GM19395 (cell line): ENCODE measurements at regions not wholly inside any gene's neighbourhood (a gene's known extent, or its start where the extent isn't known, plus 50 kb on each side); places are given as distances from the start of the nearest gene placed in this dataset.

Source experiments
- ATAC-seq: cut with Tn5 transposase; IDR thresholded peaks from one replicate; pipeline ENCODE4 v1.9.1; 2021; ENCODE audit warnings: mild to moderate bottlenecking, moderate library complexity; ENCODE audit not compliant: unreplicated experiment

DNA sequence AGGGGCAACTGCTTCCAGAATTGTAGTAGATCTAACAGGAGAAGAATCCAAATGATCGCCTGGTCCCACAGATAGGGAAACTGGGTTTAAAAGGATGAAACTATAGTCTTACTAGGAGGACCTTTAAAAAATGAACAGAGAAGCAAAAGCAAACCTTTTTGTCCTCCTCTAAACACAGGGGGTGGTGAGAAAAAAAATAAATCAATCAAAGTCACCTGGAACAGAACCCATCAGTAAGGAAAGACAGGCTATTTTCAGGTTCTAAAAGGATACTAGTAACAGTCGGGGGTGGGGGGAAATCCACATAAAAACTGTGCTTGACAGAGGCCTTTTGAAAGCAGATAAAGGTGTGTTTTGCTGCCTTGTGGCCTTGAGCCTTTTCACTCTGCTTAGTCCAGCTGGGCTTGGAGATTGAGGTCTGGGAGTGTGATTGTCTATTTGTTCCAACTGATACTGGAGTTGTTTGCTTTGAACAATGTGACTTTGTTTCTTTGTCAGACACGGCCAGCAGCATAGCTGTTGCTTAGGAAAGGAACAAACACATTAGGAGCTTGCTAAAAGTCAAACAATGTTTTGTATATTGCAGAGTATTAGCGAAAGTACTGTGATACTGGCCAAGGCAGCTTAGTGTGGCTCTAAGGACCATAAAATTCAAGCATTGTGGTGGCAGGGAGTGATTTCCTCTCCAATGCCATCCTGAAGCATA lies 141.1 kb upstream of the IRF2BP2 start:
- ATAC-seq: no peak

- no peak for ATAC-seq
Observed at GRCh38 chr1:234748713-234749112, 138.7 kb upstream of the IRF2BP2 start.

DNA sequence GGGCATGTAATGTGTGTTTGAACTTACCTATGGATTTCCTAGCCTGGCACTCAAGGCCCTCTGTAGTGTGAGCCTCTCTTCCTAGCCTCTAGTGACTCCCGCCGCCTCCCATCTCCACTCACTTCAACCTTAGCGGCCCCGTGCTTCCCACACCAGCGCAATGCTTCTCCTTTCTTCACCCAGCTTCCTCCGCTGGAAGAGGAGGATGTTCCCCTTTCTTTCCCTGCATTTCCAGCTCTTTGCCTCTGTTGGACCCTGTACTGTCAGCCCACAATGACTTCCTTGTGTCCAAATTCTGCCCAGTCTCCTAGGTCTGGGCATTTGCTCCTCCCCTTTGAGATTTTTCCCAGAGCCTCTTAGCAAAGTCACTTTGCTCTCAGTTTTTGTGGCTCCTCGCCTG lies 138.1 kb upstream of the IRF2BP2 start:
- ATAC-seq: no peak

GRCh38 chr1:234746798-234747196 lies 136.8 kb upstream of the IRF2BP2 start:
- ATAC-seq: no peak

DNA sequence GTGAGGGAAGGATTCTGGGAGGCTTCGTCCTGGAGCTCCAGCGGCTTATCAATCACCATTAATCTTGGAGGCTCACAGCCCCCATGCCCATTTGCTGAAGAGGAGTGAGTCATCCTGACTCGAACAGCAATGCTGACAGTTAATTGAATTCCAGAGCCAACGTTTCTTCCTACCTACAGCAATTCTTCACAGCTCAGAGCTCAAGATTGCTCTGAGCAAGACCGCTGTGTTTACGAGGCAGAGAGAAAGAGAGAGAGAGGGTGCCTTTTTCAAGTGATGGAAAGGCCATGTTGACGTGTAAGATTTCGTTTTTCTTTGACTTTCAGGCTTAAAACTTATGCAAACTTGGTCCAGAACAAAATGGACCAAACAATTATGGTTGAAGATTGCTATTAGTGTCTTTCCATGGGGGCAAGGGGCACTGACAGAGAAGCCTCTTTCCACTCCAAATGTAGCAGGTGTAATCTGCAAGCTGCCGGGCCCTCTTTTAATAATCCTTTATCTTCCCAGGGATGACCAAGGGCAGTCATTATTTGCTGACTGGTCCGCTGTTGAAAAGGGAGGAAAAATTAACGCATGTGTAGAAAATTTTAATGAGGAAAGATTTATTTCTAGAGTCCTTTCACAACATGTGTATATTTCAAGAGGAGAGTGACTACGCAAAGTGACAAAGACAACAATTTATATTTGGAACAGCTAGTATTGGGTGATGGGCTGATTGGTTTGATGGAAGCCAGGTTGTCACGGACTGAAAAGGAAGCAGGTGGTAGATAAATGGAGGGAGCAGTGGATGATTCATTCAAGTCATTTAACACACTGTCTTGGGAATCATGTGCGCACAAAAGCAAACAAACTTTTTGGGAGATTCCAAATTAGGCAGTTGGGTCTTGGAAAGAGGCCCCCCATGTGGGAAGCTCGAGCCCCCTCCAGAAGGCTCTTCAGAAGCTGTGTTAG lies 136.1 kb upstream of the IRF2BP2 start:
- ATAC-seq: no peak

GRCh38 chr1:234745276-234745675 lies 135.3 kb upstream of the IRF2BP2 start:
- ATAC-seq: no peak

GRCh38 chr1:234743791-234744611 lies 134.0 kb upstream of the IRF2BP2 start:
- ATAC-seq: no peak

DNA sequence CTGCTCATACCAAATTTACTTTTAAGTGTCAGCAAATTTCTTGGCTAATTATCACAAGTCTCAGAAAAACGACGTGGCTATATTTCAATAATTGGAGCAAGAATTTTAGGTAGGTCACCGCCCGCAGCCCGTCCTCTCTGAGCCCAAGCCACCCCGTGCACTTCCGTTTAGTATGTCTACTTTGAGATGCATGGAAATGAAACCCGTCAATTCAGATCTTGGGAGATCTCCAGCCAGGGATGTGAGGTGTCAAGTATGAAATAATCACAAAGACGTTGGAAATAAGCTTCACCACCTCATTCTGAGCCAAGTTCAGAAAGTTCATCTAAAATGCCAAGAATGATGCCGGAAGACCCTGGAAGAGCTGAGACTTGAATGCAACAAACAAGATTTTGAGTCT lies 132.6 kb upstream of the IRF2BP2 start:
- no peak for ATAC-seq

- ATAC-seq: no peak
Observed at GRCh38 chr1:234737967-234738314, 128.0 kb upstream of the IRF2BP2 start.

DNA sequence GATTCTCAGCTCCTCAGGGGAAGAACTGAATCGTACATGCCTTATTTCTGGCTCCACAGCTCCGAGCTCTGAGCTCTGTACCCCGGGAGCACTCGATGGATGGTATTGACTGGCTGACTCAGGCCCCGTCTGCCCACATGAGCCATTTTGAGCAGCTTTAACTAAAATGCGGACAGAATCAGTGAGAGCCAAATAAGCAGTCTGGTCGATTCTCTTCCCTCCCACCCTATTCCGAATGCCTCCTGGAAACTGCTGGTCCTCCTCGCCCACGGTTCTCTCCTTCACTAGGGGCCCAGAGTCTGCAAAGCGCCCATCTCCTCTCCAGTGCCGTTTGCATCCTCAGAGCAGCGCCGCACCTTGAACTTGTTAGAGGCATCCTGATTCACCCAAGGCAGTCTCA lies 125.9 kb upstream of the IRF2BP2 start:
- no peak for ATAC-seq

GRCh38 chr1:234735476-234735875 lies 125.5 kb upstream of the IRF2BP2 start:
- ATAC-seq: no peak

- no peak for ATAC-seq
Observed at GRCh38 chr1:234734869-234735268, 124.9 kb upstream of the IRF2BP2 start.

DNA sequence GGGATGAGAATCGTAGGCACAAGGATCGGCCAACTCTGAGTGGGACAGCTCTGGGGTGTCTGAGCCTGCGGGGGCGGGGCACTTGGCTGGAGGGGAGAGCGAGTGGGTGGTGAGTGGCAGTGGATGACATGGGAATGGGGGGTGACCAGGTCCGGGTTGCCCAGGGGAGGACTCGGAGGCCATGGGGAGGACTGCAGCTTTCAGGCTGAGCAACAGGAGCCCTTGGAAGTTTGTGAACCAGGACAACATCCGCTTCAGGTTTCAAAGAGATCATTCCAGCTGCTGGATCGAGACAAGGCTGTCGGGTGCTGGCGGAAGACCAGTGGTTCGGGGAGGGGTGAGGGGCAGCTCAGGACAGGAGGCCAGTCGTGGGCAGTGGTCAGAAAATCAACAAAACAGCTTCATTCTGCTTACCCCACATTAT lies 124.4 kb upstream of the IRF2BP2 start:
- no peak for ATAC-seq

DNA sequence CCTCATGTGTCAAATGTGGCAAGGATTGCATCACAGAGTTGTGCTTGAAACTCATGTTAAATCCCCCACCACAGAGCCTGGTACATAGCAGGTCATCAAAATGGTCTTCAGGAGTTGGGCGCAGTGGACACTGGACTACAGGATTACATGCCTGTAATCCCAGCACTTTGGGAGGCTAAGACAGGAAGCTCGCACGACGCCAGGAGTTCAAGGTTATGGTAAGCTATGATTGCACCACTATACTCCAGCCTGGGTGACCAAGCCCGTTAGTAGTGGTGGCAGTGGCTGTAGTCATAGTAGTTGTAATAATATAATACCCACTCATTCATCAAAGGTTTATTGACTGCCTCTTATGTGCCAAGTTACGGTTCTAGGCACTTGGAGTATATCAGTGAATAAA lies 123.4 kb upstream of the IRF2BP2 start:
- ATAC-seq: no peak

DNA sequence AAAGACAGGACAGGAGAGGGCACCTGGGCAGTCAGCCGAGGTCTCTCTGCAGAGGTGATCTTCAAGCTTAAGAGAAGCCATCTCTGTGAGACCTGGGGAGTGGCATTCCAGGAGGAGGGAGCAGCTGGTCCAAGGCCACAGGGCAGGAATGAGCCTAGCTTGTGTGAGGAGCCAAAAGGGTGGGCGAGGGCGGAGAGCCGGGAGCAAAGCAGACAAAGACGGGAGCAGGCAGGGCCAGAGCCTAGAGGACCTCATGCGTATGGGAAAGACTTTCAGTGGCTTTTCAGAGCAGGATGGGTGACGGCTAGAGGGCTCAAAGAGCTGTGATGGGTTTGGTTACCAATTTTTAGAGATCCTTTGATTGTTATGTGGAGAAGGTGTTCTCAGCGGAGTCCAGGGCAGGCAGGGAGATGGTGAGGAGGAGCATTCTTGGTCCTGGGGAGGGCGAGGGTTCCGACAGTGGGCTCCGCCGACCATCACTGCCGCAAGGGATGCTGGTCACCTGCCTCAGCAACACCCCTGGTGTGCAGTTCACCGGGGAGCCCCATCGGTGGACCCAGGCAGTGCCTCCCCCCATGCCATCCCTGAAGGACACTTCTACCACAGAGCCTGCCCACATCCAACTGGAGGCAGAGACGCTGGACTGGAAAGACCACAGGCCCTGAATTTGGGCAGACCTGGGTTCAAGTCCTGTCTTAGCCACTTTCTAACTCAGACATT lies 122.9 kb upstream of the IRF2BP2 start:
- no peak for ATAC-seq

GRCh38 chr1:234732260-234732659 lies 122.3 kb upstream of the IRF2BP2 start:
- no peak for ATAC-seq

- peak; percentile 30 for ATAC-seq
Observed at GRCh38 chr1:234731569-234732085, 121.6 kb upstream of the IRF2BP2 start.

GRCh38 chr1:234730770-234731568 lies 121.0 kb upstream of the IRF2BP2 start:
- peak; percentile 71 for ATAC-seq

- ATAC-seq: no peak
Observed at GRCh38 chr1:234730475-234730769, 120.4 kb upstream of the IRF2BP2 start.
